ENCODE measurements at regions not wholly inside any gene's neighbourhood (a gene's known extent, or its start where the extent isn't known, plus 50 kb on each side); places are given as distances from the start of the nearest gene placed in this dataset.

DNA sequence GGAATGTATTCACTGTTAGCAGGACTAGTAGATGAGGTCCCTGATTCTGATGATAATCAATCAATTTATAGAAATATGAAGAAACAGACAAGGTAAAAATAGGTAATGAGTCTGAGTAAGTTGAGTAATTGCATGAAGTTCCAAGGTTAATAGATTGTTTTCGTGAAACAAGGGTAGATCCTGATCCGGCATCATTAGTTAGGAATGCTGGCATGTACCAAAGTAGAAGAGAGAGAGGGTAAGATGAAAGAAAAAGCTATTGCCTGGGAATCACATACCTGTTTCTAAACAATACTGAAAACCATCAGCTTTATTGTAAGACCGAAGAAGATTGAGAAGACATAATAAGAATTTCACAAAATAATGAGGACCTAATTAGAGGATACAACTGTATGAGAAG lies 118.1 kb upstream of the ARPP21 start:
- no peak overlapping the region for H3K4me2 ChIP-seq (replicated peaks; ENCODE audit: low read depth, low read length, poor library complexity, severe bottlenecking)
- no peaks in the 10 kb centered on the region for H3K36me3 ChIP-seq (replicated peaks in 1 of 2; ENCODE audit: control extremely low read depth in 1 of 2, control insufficient read depth in 1 of 2, extremely low read depth in 1 of 2, insufficient read depth in 2 of 2, low read length in 1 of 2)
- no peaks in the 10 kb centered on the region for H3K79me2 ChIP-seq (ENCODE audit: control insufficient read depth, insufficient read depth, low read length)
- no peak overlapping the region for H2AFZ ChIP-seq (ENCODE audit: insufficient read depth, low read depth, low read length, poor library complexity, severe bottlenecking)
- no peak for ATAC-seq (ENCODE audit: low read depth)
- no peak overlapping the region for H3K9ac ChIP-seq (ENCODE audit: low read length)
- intact Hi-C loops (cut with micrococcal nuclease), result no loop called here
- peaks cover 0 to 5% of the 10 kb centered on the region in 2 donors for H3K4me1 ChIP-seq (ENCODE audit: control insufficient read depth in 2 of 2, insufficient read depth in 2 of 2, low read length in 2 of 2)
- TF ChIP-seq, protein P1, sequence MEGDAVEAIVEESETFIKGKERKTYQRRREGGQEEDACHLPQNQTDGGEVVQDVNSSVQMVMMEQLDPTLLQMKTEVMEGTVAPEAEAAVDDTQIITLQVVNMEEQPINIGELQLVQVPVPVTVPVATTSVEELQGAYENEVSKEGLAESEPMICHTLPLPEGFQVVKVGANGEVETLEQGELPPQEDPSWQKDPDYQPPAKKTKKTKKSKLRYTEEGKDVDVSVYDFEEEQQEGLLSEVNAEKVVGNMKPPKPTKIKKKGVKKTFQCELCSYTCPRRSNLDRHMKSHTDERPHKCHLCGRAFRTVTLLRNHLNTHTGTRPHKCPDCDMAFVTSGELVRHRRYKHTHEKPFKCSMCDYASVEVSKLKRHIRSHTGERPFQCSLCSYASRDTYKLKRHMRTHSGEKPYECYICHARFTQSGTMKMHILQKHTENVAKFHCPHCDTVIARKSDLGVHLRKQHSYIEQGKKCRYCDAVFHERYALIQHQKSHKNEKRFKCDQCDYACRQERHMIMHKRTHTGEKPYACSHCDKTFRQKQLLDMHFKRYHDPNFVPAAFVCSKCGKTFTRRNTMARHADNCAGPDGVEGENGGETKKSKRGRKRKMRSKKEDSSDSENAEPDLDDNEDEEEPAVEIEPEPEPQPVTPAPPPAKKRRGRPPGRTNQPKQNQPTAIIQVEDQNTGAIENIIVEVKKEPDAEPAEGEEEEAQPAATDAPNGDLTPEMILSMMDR (IDR thresholded peaks at IDR 0.05), result no peak
- no peak for TF ChIP-seq EZH2 (IDR thresholded peaks at IDR 0.05; ENCODE audit: borderline replicate concordance, insufficient read depth, low read depth, low read length, poor library complexity, severe bottlenecking)
- CTCF ChIA-PET, result no interaction called here
- H3K27me3 Mint-ChIP-seq, result no peaks in the 10 kb centered on the region
- peaks cover 6% of the 10 kb centered on the region for H3K4me1 Mint-ChIP-seq
- no peaks in the 10 kb centered on the region for H3K9me3 Mint-ChIP-seq (ENCODE audit: insufficient read depth)
- no peak for DNase-seq
- H4K20me1 ChIP-seq (ENCODE audit: control insufficient read depth, insufficient read depth, low read length, poor library complexity, severe bottlenecking), result no peaks in the 10 kb centered on the region
- 100% methylated on average over 1 of the region's 3 CpGs for WGBS (ENCODE audit: insufficient coverage)
- no peak overlapping the region for H3K4me3 Mint-ChIP-seq
- no peak overlapping the region for H3K27ac ChIP-seq (ENCODE audit: low read length in 2 of 2)
- no peak overlapping the region for H3K4me3 ChIP-seq (ENCODE audit: control extremely low read depth in 1 of 5, extremely low read depth in 1 of 5, insufficient read depth in 1 of 5, low read depth in 2 of 5, low read length in 4 of 5)
- no peaks in the 10 kb centered on the region for H3K9me3 ChIP-seq (ENCODE audit: control extremely low read depth in 1 of 3, control insufficient read depth in 2 of 3, insufficient read depth in 1 of 3, low read length in 2 of 3)
- H3K27ac Mint-ChIP-seq, result no peak overlapping the region
- H3K27me3 ChIP-seq (replicated peaks in 1 of 4; ENCODE audit: control extremely low read depth in 1 of 4, control insufficient read depth in 3 of 4, insufficient read depth in 4 of 4, low read length in 3 of 4), result no peaks in the 10 kb centered on the region
- POLR2A ChIA-PET, result no interaction called here

DNA sequence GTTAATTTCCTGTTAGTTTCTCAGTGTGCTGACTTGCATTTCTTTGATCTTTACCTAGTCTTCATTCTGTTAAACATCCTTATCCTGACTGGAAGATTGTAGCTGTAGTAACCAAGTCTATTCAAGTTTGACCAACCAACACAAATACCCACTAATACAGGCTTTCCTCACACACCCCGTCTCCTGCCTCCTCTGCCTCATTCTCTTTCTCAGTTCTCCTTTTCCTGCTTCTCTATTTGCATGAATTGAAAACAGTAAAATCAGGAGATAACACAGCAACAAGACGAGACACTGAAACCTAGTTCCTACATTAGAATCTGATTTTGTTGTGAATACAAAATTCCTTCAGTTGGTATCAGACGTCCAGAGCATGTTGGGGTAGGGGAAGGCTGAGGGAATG lies 116.9 kb upstream of the ARPP21 start:
- intact Hi-C loops (cut with micrococcal nuclease), result no loop called here
- 0% methylated on average over 1 of the region's 3 CpGs for WGBS (ENCODE audit: insufficient coverage)
- no peaks in the 10 kb centered on the region for H3K36me3 ChIP-seq (replicated peaks in 1 of 2; ENCODE audit: control extremely low read depth in 1 of 2, control insufficient read depth in 1 of 2, extremely low read depth in 1 of 2, insufficient read depth in 2 of 2, low read length in 1 of 2)
- H4K20me1 ChIP-seq (ENCODE audit: control insufficient read depth, insufficient read depth, low read length, poor library complexity, severe bottlenecking), result no peaks in the 10 kb centered on the region
- H3K4me3 Mint-ChIP-seq, result no peak overlapping the region
- no peak overlapping the region for H3K9ac ChIP-seq (ENCODE audit: low read length)
- H3K27ac Mint-ChIP-seq, result no peak overlapping the region
- ATAC-seq (ENCODE audit: low read depth), result no peak
- H3K4me2 ChIP-seq (replicated peaks; ENCODE audit: low read depth, low read length, poor library complexity, severe bottlenecking), result no peak overlapping the region
- H3K27me3 ChIP-seq (replicated peaks in 1 of 4; ENCODE audit: control extremely low read depth in 1 of 4, control insufficient read depth in 3 of 4, insufficient read depth in 4 of 4, low read length in 3 of 4), result no peaks in the 10 kb centered on the region
- no peaks in the 10 kb centered on the region for H3K27me3 Mint-ChIP-seq
- H3K4me1 ChIP-seq (ENCODE audit: control insufficient read depth in 2 of 2, insufficient read depth in 2 of 2, low read length in 2 of 2), result peaks cover 0 to 5% of the 10 kb centered on the region in 2 donors
- peak; percentile 2 for DNase-seq
- ChIA-PET CTCF (no interaction called here), POLR2A (no interaction called here)
- peaks cover 6% of the 10 kb centered on the region for H3K4me1 Mint-ChIP-seq
- H3K9me3 ChIP-seq (ENCODE audit: control extremely low read depth in 1 of 3, control insufficient read depth in 2 of 3, insufficient read depth in 1 of 3, low read length in 2 of 3), result no peaks in the 10 kb centered on the region
- no peak overlapping the region for H3K27ac ChIP-seq (ENCODE audit: low read length in 2 of 2)
- H3K4me3 ChIP-seq (ENCODE audit: control extremely low read depth in 1 of 5, extremely low read depth in 1 of 5, insufficient read depth in 1 of 5, low read depth in 2 of 5, low read length in 4 of 5), result no peak overlapping the region
- H2AFZ ChIP-seq (ENCODE audit: insufficient read depth, low read depth, low read length, poor library complexity, severe bottlenecking), result no peak overlapping the region
- no peak for TF ChIP-seq EZH2 (IDR thresholded peaks at IDR 0.05; ENCODE audit: borderline replicate concordance, insufficient read depth, low read depth, low read length, poor library complexity, severe bottlenecking)
- TF ChIP-seq, protein P1 (IDR thresholded peaks at IDR 0.05), result no peak
- H3K79me2 ChIP-seq (ENCODE audit: control insufficient read depth, insufficient read depth, low read length), result no peaks in the 10 kb centered on the region
- no peaks in the 10 kb centered on the region for H3K9me3 Mint-ChIP-seq (ENCODE audit: insufficient read depth)
